PC-9 (cell line): ENCODE measurements at regions not wholly inside any gene's neighbourhood (a gene's known extent, or its start where the extent isn't known, plus 50 kb on each side); places are given as distances from the start of the nearest gene placed in this dataset.

Source experiments
- EZH2 ChIP-seq: fragments of 200-600 bp; sonication (generic); IDR thresholded peaks from 2 replicates; pipeline ENCODE4 v1.8.0; 2017; ENCODE audit warnings: antibody characterized with exemption, low read depth
- TF ChIP-seq, protein P1 (sequence below): fragments of 200-600 bp; sonication (generic); conservative IDR thresholded peaks from 2 replicates; pipeline ENCODE4 v1.6.1; 2017; ENCODE audit warnings: mixed run types, antibody characterized with exemption, mild to moderate bottlenecking, moderate library complexity

DNA sequence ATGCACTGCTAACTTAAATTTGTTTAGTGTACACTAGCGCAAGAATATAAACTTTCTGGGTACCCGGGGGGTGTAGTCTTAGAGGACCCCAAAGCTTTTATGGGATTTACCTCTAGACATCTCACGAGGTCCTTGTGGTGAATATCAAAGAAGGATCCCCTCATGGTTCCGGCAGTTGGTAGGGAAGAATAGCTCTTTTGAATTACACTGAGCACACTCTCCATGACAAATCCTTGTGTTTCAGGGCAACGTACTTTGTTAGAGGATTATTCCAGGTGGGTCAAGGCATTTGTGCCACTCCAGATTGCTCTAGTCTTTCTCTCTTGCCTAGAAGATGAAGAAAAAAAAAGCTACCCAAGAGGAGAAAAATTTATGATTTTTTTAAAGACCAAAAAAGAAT lies 387.6 kb downstream of the PDHA2 start:
- TF ChIP-seq, protein P1, sequence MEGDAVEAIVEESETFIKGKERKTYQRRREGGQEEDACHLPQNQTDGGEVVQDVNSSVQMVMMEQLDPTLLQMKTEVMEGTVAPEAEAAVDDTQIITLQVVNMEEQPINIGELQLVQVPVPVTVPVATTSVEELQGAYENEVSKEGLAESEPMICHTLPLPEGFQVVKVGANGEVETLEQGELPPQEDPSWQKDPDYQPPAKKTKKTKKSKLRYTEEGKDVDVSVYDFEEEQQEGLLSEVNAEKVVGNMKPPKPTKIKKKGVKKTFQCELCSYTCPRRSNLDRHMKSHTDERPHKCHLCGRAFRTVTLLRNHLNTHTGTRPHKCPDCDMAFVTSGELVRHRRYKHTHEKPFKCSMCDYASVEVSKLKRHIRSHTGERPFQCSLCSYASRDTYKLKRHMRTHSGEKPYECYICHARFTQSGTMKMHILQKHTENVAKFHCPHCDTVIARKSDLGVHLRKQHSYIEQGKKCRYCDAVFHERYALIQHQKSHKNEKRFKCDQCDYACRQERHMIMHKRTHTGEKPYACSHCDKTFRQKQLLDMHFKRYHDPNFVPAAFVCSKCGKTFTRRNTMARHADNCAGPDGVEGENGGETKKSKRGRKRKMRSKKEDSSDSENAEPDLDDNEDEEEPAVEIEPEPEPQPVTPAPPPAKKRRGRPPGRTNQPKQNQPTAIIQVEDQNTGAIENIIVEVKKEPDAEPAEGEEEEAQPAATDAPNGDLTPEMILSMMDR, result no peak
- TF ChIP-seq EZH2, result no peak
